ENCODE measurements at regions not wholly inside any gene's neighbourhood (a gene's known extent, or its start where the extent isn't known, plus 50 kb on each side); places are given as distances from the start of the nearest gene placed in this dataset.

DNA sequence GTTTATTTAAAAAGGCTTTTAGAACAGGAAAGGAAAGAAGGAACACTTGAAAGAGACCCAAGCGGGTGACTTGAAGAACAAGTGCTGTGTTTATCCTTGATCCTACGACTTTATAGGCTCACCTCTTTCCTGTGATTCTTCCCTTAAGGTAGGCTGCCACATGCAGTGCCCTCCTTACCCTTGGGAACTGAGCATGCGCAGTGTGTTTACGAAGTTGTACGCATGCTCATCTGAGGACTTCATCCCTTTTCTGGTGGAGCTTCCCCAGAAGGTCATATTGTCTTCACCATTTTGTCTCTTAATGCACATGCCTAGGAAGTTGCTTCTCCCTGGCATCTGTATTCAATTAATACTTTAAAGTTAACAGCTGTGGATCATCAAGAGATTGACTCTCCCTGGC is 49.9 kb upstream of the VOPP1 start:
- TF ChIP-seq ZNF214 (tag by site-specific recombination; IDR thresholded peaks at IDR 0.05; ENCODE audit: borderline replicate concordance) (no peak), ZNF354C (tag by site-specific recombination; IDR thresholded peaks at IDR 0.05; ENCODE audit: borderline replicate concordance, low read depth) (no peak), KLF8 (tag by site-specific recombination; IDR thresholded peaks at IDR 0.05) (no peak), BCL11A (tag by site-specific recombination; IDR thresholded peaks at IDR 0.05; ENCODE audit: low read depth) (no peak), ZNF664 (tag by site-specific recombination; IDR thresholded peaks at IDR 0.05) (no peak), ZNF121 (tag by site-specific recombination; IDR thresholded peaks at IDR 0.05) (no peak)
- TF ChIP-seq, protein P1, sequence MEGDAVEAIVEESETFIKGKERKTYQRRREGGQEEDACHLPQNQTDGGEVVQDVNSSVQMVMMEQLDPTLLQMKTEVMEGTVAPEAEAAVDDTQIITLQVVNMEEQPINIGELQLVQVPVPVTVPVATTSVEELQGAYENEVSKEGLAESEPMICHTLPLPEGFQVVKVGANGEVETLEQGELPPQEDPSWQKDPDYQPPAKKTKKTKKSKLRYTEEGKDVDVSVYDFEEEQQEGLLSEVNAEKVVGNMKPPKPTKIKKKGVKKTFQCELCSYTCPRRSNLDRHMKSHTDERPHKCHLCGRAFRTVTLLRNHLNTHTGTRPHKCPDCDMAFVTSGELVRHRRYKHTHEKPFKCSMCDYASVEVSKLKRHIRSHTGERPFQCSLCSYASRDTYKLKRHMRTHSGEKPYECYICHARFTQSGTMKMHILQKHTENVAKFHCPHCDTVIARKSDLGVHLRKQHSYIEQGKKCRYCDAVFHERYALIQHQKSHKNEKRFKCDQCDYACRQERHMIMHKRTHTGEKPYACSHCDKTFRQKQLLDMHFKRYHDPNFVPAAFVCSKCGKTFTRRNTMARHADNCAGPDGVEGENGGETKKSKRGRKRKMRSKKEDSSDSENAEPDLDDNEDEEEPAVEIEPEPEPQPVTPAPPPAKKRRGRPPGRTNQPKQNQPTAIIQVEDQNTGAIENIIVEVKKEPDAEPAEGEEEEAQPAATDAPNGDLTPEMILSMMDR (tag by site-specific recombination; IDR thresholded peaks at IDR 0.05) = no peak
